ENCODE measurements at regions not wholly inside any gene's neighbourhood (a gene's known extent, or its start where the extent isn't known, plus 50 kb on each side); places are given as distances from the start of the nearest gene placed in this dataset.

DNA sequence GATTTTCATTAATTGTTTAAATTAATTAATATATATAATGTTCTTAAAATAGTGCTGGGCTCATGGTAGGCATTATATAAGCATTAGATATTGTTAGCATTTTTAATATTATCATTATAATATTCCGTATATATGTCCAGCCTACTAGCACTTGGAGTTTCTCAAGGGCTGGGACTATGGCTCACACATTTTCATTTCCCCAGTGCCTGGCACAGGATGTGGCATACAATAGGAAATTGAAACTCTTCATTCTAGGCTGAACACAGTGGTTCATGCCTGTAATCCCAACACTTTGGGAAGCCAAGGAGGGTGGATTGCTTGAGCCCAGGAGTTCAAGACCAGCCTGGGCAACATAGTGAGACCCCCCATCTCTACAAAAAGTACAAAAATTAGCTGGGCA, 170.4 kb downstream of the RSL24D1 start:
- TF ChIP-seq POLR2A (IDR thresholded peaks at IDR 0.05; ENCODE audit: insufficient read depth in 1 of 2, low read depth in 2 of 2, low read length in 2 of 2) (no peak), FOXP1 (IDR thresholded peaks at IDR 0.05) (no peak), FOXP1 (CRISPR knock-in tag; IDR thresholded peaks at IDR 0.05) (no peak), CREB1 (IDR thresholded peaks at IDR 0.05) (no peak), CREB1 (CRISPR knock-in tag; IDR thresholded peaks at IDR 0.05) (no peak), ZNF260 (CRISPR knock-in tag; IDR thresholded peaks at IDR 0.05; ENCODE audit: borderline replicate concordance, low read depth) (no peak), HMG20B (CRISPR knock-in tag; conservative IDR thresholded peaks at IDR 0.05) (no peak), KDM5B (CRISPR knock-in tag; IDR thresholded peaks at IDR 0.05; ENCODE audit: borderline replicate concordance) (no peak), EZH2 (conservative IDR thresholded peaks at IDR 0.05; ENCODE audit: low read depth, low read length) (no peak), ZC3H13 (CRISPR knock-in tag; IDR thresholded peaks at IDR 0.05) (no peak), SETDB1 (CRISPR knock-in tag; IDR thresholded peaks at IDR 0.05; ENCODE audit: borderline replicate concordance) (no peak), MEIS1 (CRISPR knock-in tag; IDR thresholded peaks at IDR 0.05; ENCODE audit: borderline replicate concordance) (no peak), RXRB (CRISPR knock-in tag; IDR thresholded peaks at IDR 0.05; ENCODE audit: borderline replicate concordance) (no peak)
- TF ChIP-seq, protein P1, sequence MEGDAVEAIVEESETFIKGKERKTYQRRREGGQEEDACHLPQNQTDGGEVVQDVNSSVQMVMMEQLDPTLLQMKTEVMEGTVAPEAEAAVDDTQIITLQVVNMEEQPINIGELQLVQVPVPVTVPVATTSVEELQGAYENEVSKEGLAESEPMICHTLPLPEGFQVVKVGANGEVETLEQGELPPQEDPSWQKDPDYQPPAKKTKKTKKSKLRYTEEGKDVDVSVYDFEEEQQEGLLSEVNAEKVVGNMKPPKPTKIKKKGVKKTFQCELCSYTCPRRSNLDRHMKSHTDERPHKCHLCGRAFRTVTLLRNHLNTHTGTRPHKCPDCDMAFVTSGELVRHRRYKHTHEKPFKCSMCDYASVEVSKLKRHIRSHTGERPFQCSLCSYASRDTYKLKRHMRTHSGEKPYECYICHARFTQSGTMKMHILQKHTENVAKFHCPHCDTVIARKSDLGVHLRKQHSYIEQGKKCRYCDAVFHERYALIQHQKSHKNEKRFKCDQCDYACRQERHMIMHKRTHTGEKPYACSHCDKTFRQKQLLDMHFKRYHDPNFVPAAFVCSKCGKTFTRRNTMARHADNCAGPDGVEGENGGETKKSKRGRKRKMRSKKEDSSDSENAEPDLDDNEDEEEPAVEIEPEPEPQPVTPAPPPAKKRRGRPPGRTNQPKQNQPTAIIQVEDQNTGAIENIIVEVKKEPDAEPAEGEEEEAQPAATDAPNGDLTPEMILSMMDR (CRISPR knock-in tag; IDR thresholded peaks at IDR 0.05), result no peak
- TF ChIP-seq, protein P2, sequence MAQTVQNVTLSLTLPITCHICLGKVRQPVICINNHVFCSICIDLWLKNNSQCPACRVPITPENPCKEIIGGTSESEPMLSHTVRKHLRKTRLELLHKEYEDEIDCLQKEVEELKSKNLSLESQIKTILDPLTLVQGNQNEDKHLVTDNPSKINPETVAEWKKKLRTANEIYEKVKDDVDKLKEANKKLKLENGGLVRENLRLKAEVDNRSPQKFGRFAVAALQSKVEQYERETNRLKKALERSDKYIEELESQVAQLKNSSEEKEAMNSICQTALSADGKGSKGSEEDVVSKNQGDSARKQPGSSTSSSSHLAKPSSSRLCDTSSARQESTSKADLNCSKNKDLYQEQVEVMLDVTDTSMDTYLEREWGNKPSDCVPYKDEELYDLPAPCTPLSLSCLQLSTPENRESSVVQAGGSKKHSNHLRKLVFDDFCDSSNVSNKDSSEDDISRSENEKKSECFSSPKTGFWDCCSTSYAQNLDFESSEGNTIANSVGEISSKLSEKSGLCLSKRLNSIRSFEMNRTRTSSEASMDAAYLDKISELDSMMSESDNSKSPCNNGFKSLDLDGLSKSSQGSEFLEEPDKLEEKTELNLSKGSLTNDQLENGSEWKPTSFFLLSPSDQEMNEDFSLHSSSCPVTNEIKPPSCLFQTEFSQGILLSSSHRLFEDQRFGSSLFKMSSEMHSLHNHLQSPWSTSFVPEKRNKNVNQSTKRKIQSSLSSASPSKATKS (CRISPR knock-in tag; IDR thresholded peaks at IDR 0.05), result no peak
- TF ChIP-seq, protein P3, sequence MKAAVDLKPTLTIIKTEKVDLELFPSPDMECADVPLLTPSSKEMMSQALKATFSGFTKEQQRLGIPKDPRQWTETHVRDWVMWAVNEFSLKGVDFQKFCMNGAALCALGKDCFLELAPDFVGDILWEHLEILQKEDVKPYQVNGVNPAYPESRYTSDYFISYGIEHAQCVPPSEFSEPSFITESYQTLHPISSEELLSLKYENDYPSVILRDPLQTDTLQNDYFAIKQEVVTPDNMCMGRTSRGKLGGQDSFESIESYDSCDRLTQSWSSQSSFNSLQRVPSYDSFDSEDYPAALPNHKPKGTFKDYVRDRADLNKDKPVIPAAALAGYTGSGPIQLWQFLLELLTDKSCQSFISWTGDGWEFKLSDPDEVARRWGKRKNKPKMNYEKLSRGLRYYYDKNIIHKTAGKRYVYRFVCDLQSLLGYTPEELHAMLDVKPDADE (CRISPR knock-in tag; IDR thresholded peaks at IDR 0.05), result no peak

Data from HepG2 (cell line).